B cell (primary cell): ENCODE measurements at regions not wholly inside any gene's neighbourhood (a gene's known extent, or its start where the extent isn't known, plus 50 kb on each side); places are given as distances from the start of the nearest gene placed in this dataset.

Source experiments
- ATAC-seq: fragments of 200-7000 bp; cut with Tn5 transposase; one replicate; pipeline ENCODE4 v1.10.0; 2021; ENCODE audit warnings: low read depth, mild to moderate bottlenecking, moderate number of reproducible peaks, moderate library complexity
- CTCF ChIA-PET: fragments of 350-600 bp; sonication (Branson Sonifier 250); formaldehyde crosslinking; loops from one replicate; lab custom pipeline; 2021; ENCODE audit warnings: antibody characterized with exemption, inconsistent platforms; lab: Charles Lee
- POLR2A ChIA-PET: fragments of 350-600 bp; sonication (Branson Sonifier 250); formaldehyde crosslinking; loops from one replicate; lab custom pipeline; 2021; ENCODE audit warnings: antibody characterized with exemption; lab: Charles Lee
- DNase-seq: peaks from one replicate; pipeline ENCODE4 v3.0.0; 2013
- H2AFZ ChIP-seq: 2 replicates; pipeline ENCODE4 v1.6.1; 2012; ENCODE audit warnings: mild to moderate bottlenecking, low read depth, low read length; ENCODE audit not compliant: insufficient read depth, poor library complexity, severe bottlenecking
- H3K27ac ChIP-seq, 2 donors: 1 replicate in 1 of 2; 2 replicates in 1 of 2; pipeline ENCODE4 v1.5.1; 2012 to 2013; ENCODE audit warnings: low read length in 2 of 2, mild to moderate bottlenecking in 2 of 2, moderate library complexity in 1 of 2
- H3K27me3 ChIP-seq, 4 experiments: fragments of 200-600 bp in 1 of 4; sonication (generic) in 1 of 4; replicated peaks in 1 of 4; 1 replicate in 2 of 4; 2 replicates in 2 of 4; pipeline versions ENCODE4 v1.6.1 to v1.7.0; 2013 to 2016; ENCODE audit warnings: low read length in 3 of 4, mild to moderate bottlenecking in 2 of 4, mixed read lengths in 1 of 4, moderate library complexity in 1 of 4; ENCODE audit not compliant: insufficient read depth in 4 of 4, control insufficient read depth in 3 of 4; ENCODE audit errors: control extremely low read depth in 1 of 4
- H3K36me3 ChIP-seq, 2 experiments: replicated peaks in 1 of 2; 1 replicate in 1 of 2; 2 replicates in 1 of 2; pipeline versions ENCODE4 v1.6.1 to v1.7.1; 2013; ENCODE audit warnings: low read length in 1 of 2; ENCODE audit not compliant: insufficient read depth in 2 of 2, control insufficient read depth in 1 of 2; ENCODE audit errors: control extremely low read depth in 1 of 2, extremely low read depth in 1 of 2
- H3K4me1 ChIP-seq, 2 donors: fragments of 200-600 bp in 1 of 2; sonication (generic) in 1 of 2; 1 replicate in 1 of 2; 2 replicates in 1 of 2; pipeline versions ENCODE4 v1.5.1 to v1.6.1; 2013 to 2017; ENCODE audit warnings: low read length in 2 of 2; ENCODE audit not compliant: control insufficient read depth in 2 of 2, insufficient read depth in 2 of 2
- H3K4me2 ChIP-seq: replicated peaks from 2 replicates; pipeline ENCODE3; 2012; ENCODE audit warnings: mild to moderate bottlenecking, low read depth, low read length; ENCODE audit not compliant: poor library complexity, severe bottlenecking
- H3K4me3 ChIP-seq, 5 experiments: fragments of 200-600 bp in 1 of 5; sonication (generic) in 1 of 5; 1 replicate in 3 of 5; 2 replicates in 2 of 5; pipeline versions ENCODE4 v1.5.1 to v1.7.0; 2011 to 2016; ENCODE audit warnings: low read length in 4 of 5, mild to moderate bottlenecking in 4 of 5, low read depth in 2 of 5, control low read depth in 1 of 5, moderate library complexity in 1 of 5; ENCODE audit not compliant: insufficient read depth in 1 of 5; ENCODE audit errors: control extremely low read depth in 1 of 5, extremely low read depth in 1 of 5
- H3K79me2 ChIP-seq: fragments of 200-600 bp; sonication (generic); one replicate; pipeline ENCODE4 v1.6.0; 2016; ENCODE audit warnings: low read length; ENCODE audit not compliant: control insufficient read depth, insufficient read depth
- H3K9ac ChIP-seq: fragments of 200-600 bp; sonication (generic); 2 replicates; pipeline ENCODE4 v1.6.1; 2017; ENCODE audit warnings: mild to moderate bottlenecking, low read length, moderate library complexity
- H3K9me3 ChIP-seq, 3 donors: one replicate each; pipeline versions ENCODE4 v1.6.1 to v1.7.1; 2013; ENCODE audit warnings: low read length in 2 of 3; ENCODE audit not compliant: control insufficient read depth in 2 of 3, insufficient read depth in 1 of 3; ENCODE audit errors: control extremely low read depth in 1 of 3
- H4K20me1 ChIP-seq: 2 replicates; pipeline ENCODE4 v1.6.0; 2012; ENCODE audit warnings: mild to moderate bottlenecking, low read length; ENCODE audit not compliant: insufficient read depth, control insufficient read depth, poor library complexity, severe bottlenecking
- H3K27ac Mint-ChIP-seq: one replicate; pipeline ENCODE4 v1.8.0; 2021; ENCODE audit warnings: mixed read lengths
- H3K27me3 Mint-ChIP-seq: one replicate; pipeline ENCODE4 v1.8.0; 2021; ENCODE audit warnings: mixed read lengths
- H3K4me1 Mint-ChIP-seq: one replicate; pipeline ENCODE4 v1.8.0; 2021; ENCODE audit warnings: mixed read lengths
- H3K4me3 Mint-ChIP-seq: one replicate; pipeline ENCODE4 v1.8.0; 2021; ENCODE audit warnings: mixed read lengths
- H3K9me3 Mint-ChIP-seq: one replicate; pipeline ENCODE4 v1.8.0; 2022; ENCODE audit warnings: mixed read lengths; ENCODE audit not compliant: insufficient read depth
- EZH2 ChIP-seq: IDR thresholded peaks from 2 replicates; pipeline ENCODE4 v1.6.1; 2012; ENCODE audit warnings: borderline replicate concordance, low read depth, mild to moderate bottlenecking, moderate library complexity, low read length; ENCODE audit not compliant: insufficient read depth, poor library complexity, severe bottlenecking
- WGBS: methylation state at CpG from one replicate; pipeline ENCODE4 v1.1.5; 2013; ENCODE audit warnings: missing lambda C conversion rate; ENCODE audit not compliant: insufficient coverage; 5-methylcytosine and 5-hydroxymethylcytosine counted together
- intact Hi-C: fragments of 100-400 bp; cut with micrococcal nuclease; formaldehyde crosslinking; loops from one replicate; pipeline ENCODE4 v1.10.0; 2022
- TF ChIP-seq, protein P1 (sequence below): fragments of 200-600 bp; IDR thresholded peaks from one replicate; pipeline ENCODE4 v1.8.0; 2022; ENCODE audit warnings: antibody characterized with exemption, mild to moderate bottlenecking

DNA sequence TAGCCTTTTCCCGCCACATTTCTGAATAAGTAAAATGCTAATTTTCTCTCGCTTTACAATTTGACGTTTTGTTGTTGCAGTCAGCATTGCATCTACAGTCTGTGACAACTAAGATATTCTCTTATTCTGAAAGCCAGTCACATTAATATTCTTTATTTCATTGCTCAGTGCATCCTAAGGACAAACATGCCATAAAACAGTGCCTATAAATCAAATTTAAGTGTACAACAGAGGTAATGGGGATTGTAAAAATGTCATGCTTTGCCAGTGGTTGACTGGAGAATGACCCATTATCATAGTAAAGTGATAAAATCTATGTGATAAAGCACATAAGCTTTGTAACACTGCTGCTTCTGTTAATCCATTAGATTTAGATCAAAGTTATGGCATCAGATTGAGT lies 1850.0 kb upstream of the ACO1 start:
- Histone ChIP-seq H3K27me3 (no peaks in the 10 kb centered on the region), H3K27ac (no peak overlapping the region), H2AFZ (no peak overlapping the region), H4K20me1 (no peaks in the 10 kb centered on the region), H3K4me1 (no peaks in the 10 kb centered on the region), H3K4me3 (no peak overlapping the region), H3K79me2 (no peaks in the 10 kb centered on the region), H3K9me3 (peaks cover 0 to 12% (median 4%) of the 10 kb centered on the region in 3 donors), H3K36me3 (no peaks in the 10 kb centered on the region), H3K9ac (no peak overlapping the region), H3K4me2 (no peak overlapping the region)
- no peak for ATAC-seq
- no peaks in the 10 kb centered on the region for H3K9me3 Mint-ChIP-seq
- H3K27me3 Mint-ChIP-seq, result no peaks in the 10 kb centered on the region
- ChIA-PET POLR2A (no interaction called here), CTCF (no interaction called here)
- no peak for TF ChIP-seq EZH2
- TF ChIP-seq, protein P1, sequence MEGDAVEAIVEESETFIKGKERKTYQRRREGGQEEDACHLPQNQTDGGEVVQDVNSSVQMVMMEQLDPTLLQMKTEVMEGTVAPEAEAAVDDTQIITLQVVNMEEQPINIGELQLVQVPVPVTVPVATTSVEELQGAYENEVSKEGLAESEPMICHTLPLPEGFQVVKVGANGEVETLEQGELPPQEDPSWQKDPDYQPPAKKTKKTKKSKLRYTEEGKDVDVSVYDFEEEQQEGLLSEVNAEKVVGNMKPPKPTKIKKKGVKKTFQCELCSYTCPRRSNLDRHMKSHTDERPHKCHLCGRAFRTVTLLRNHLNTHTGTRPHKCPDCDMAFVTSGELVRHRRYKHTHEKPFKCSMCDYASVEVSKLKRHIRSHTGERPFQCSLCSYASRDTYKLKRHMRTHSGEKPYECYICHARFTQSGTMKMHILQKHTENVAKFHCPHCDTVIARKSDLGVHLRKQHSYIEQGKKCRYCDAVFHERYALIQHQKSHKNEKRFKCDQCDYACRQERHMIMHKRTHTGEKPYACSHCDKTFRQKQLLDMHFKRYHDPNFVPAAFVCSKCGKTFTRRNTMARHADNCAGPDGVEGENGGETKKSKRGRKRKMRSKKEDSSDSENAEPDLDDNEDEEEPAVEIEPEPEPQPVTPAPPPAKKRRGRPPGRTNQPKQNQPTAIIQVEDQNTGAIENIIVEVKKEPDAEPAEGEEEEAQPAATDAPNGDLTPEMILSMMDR, result no peak
- no peak overlapping the region for H3K27ac Mint-ChIP-seq
- 100% methylated on average over 3 of the region's 3 CpGs for WGBS
- DNase-seq, result no peak
- H3K4me3 Mint-ChIP-seq, result no peak overlapping the region
- H3K4me1 Mint-ChIP-seq, result no peaks in the 10 kb centered on the region
- intact Hi-C loops, result no loop called here

DNA sequence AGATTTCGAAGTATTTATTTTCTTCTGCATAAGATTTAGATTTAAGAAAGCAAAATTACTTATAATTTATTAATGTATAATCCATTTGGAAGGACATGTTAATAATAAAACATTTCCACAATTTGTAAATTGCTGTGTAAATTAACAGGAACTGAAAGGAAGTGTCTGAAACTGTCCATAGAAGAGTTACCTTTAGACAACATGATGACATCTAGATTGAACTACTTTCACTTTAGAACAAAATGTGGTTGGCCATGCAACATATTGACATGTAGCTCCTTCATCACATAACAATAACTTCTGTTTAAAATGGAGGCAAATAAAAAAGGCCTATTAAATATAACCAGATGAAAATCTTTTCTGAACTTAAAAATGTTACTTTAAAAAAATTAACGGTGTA lies 1849.5 kb upstream of the ACO1 start:
- Mint-ChIP-seq H3K27me3 (no peaks in the 10 kb centered on the region), H3K9me3 (no peaks in the 10 kb centered on the region), H3K27ac (no peak overlapping the region), H3K4me3 (no peak overlapping the region), H3K4me1 (no peaks in the 10 kb centered on the region)
- intact Hi-C loops, result no loop called here
- no peaks in the 10 kb centered on the region for H4K20me1 ChIP-seq
- no peak for ATAC-seq
- DNase-seq, result no peak
- H3K36me3 ChIP-seq, result no peaks in the 10 kb centered on the region
- no CpG with 5 or more reads among the region's 2 CpGs for WGBS
- no peaks in the 10 kb centered on the region for H3K27me3 ChIP-seq
- no peaks in the 10 kb centered on the region for H3K79me2 ChIP-seq
- H2AFZ ChIP-seq, result no peak overlapping the region
- H3K9ac ChIP-seq, result no peak overlapping the region
- ChIA-PET POLR2A (no interaction called here), CTCF (no interaction called here)
- no peaks in the 10 kb centered on the region for H3K4me1 ChIP-seq
- H3K4me2 ChIP-seq, result no peak overlapping the region
- no peak overlapping the region for H3K4me3 ChIP-seq
- H3K9me3 ChIP-seq, result peaks cover 0 to 12% (median 4%) of the 10 kb centered on the region in 3 donors
- no peak for TF ChIP-seq EZH2
- TF ChIP-seq, protein P1, result no peak
- H3K27ac ChIP-seq, result no peak overlapping the region
